NCI-H2107 (cell line): ENCODE measurements at regions not wholly inside any gene's neighbourhood (a gene's known extent, or its start where the extent isn't known, plus 50 kb on each side); places are given as distances from the start of the nearest gene placed in this dataset.
"Not testable (repeated sequence)": the region's sequence is repeated elsewhere in the genome, so short reads cannot be mapped to it uniquely, and the experiment has no call there.

Experiments
- DNase-seq: peaks from one replicate; lab custom pipeline; 2025; lab: John Stamatoyannopoulos, UW

- DNase-seq = no peak
Measured at GRCh38 chr3:73228959-73229358, 167.5 kb downstream of the EBLN2 start.

- no peak for DNase-seq
Measured at GRCh38 chr3:73234354-73235014, 173.0 kb downstream of the EBLN2 start.

GRCh38 chr3:73235768-73236167, 174.3 kb downstream of the EBLN2 start:
- DNase-seq = no peak

GRCh38 chr3:73236867-73237266, 175.4 kb downstream of the EBLN2 start:
- no peak for DNase-seq

GRCh38 chr3:73243740-73244139, 182.3 kb downstream of the EBLN2 start:
- no peak for DNase-seq

- no peak for DNase-seq
Measured at GRCh38 chr3:73245459-73245858, 184.0 kb downstream of the EBLN2 start.

GRCh38 chr3:73249047-73249446, 187.6 kb downstream of the EBLN2 start:
- DNase-seq = no peak

GRCh38 chr3:73254062-73254461, 192.6 kb downstream of the EBLN2 start:
- no peak for DNase-seq

- peak; percentile 50 for DNase-seq
Measured at GRCh38 chr3:73255609-73256029, 194.2 kb downstream of the EBLN2 start.

- DNase-seq = no peak
Measured at GRCh38 chr3:73257186-73257585, 195.7 kb downstream of the EBLN2 start.

GRCh38 chr3:73258057-73258456, 196.6 kb downstream of the EBLN2 start:
- no peak for DNase-seq

- no peak for DNase-seq
Measured at GRCh38 chr3:73259291-73259690, 197.8 kb downstream of the EBLN2 start.

GRCh38 chr3:73259856-73260255, 198.4 kb downstream of the EBLN2 start:
- DNase-seq = no peak

- DNase-seq = not testable (repeated sequence)
Measured at GRCh38 chr3:73266558-73266957, 205.1 kb downstream of the EBLN2 start.

- not testable (repeated sequence) for DNase-seq
Measured at GRCh38 chr3:73269126-73269525, 207.7 kb downstream of the EBLN2 start.

GRCh38 chr3:73270839-73271483, 209.5 kb downstream of the EBLN2 start:
- no peak for DNase-seq

GRCh38 chr3:73273341-73273740, 211.9 kb downstream of the EBLN2 start:
- no peak for DNase-seq

GRCh38 chr3:73280746-73281145, 219.3 kb downstream of the EBLN2 start:
- DNase-seq = no peak

GRCh38 chr3:73284472-73284871, 223.0 kb downstream of the EBLN2 start:
- DNase-seq = no peak

GRCh38 chr3:73291541-73291940, 230.1 kb downstream of the EBLN2 start:
- no peak for DNase-seq

- DNase-seq = no peak
Measured at GRCh38 chr3:73292220-73292619, 230.8 kb downstream of the EBLN2 start.

- DNase-seq = no peak
Measured at GRCh38 chr3:73294537-73294936, 233.1 kb downstream of the EBLN2 start.

- no peak for DNase-seq
Measured at GRCh38 chr3:73295876-73296635, 234.6 kb downstream of the EBLN2 start.
